AG04449 (cell line): ENCODE measurements at regions not wholly inside any gene's neighbourhood (a gene's known extent, or its start where the extent isn't known, plus 50 kb on each side); places are given as distances from the start of the nearest gene placed in this dataset.
"Not testable (repeated sequence)": the region's sequence is repeated elsewhere in the genome, so short reads cannot be mapped to it uniquely, and the experiment has no call there.

Experiments used
- CTCF ChIA-PET: fragments of 350-600 bp; formaldehyde crosslinking; extraction: SDS; loops from one replicate; lab custom pipeline; 2021; ENCODE audit warnings: antibody characterized with exemption; lab: Yijun Ruan, JAX
- POLR2A ChIA-PET: fragments of 400-600, 350-600 bp; formaldehyde crosslinking; extraction: SDS; loops from one replicate; lab custom pipeline; 2020; ENCODE audit warnings: antibody characterized with exemption, inconsistent platforms; lab: Yijun Ruan, JAX
- DNase-seq: peaks from one replicate; pipeline ENCODE4 v3.0.0-alpha.2; 2010; ENCODE audit warnings: low read depth, low spot score
- H3K4me3 ChIP-seq: 2 replicates; pipeline ENCODE4 v1.5.1; 2011; ENCODE audit warnings: low read depth, mild to moderate bottlenecking, control low read depth, low read length
- CTCF ChIP-seq: IDR thresholded peaks from one replicate; pipeline ENCODE4 v1.5.1; 2011; ENCODE audit warnings: mild to moderate bottlenecking, moderate library complexity, low read length, control low read depth, inconsistent platforms; ENCODE audit not compliant: insufficient read depth; ENCODE audit errors: missing control alignments

DNA sequence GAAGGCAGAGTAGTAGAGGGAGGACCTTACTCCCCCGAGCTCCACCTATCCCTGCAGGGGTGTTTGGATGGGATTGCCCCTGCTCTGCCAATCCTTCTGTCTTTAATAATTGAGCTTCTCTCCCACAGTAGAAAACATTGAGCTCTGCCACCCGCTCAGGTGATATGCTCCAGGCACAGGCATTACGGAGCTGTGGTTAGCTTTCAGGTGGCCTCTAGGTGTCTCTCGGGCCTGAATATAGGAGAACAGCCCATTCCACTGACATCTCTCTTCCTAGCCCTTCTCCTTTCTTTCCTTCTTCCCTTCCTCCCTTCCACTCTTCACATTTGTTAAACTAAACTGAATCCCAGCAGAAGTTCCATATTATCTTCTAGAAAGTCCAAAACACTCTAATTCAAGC lies 203.4 kb downstream of the SYK start:
- ChIA-PET CTCF (interaction anchor here (1.1 to 1.2 kb wide), 2 partner anchors 8 to 16 kb away, joined by 3 to 4 read pairs; no protein-coding TSS in a partner anchor), POLR2A (no interaction called here)
- no peak for TF ChIP-seq CTCF
- no peak overlapping the region for H3K4me3 ChIP-seq
- no peak for DNase-seq

- no peak for DNase-seq
- CTCF ChIA-PET: no interaction called here
- no peak overlapping the region for H3K4me3 ChIP-seq
- POLR2A ChIA-PET: no interaction called here
- TF ChIP-seq CTCF: no peak
Observed at GRCh38 chr9:91006046-91006445, 204.4 kb downstream of the SYK start.

DNA sequence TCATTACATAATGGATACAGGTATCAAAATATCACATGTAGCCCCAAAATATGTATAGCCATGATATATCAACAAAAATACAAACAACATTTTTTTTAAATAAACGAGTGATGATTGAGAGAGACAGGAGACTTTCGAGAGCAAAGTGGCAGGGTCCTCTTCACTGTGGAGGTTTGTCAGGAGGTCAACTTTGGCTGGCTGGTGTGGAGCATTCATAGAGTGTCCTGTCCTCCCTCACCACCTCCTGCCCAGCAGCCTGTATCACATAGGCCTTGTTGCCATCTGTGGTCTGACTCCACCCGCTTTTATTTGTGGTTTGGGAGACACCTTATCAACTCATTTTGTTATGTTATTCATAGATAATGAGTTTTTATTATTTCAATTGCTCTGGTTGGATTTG lies 206.9 kb downstream of the SYK start:
- no peak for DNase-seq
- no peak overlapping the region for H3K4me3 ChIP-seq
- CTCF ChIA-PET: no interaction called here
- no peak for TF ChIP-seq CTCF
- POLR2A ChIA-PET: no interaction called here

GRCh38 chr9:91011891-91012290 lies 210.3 kb downstream of the SYK start:
- no peak overlapping the region for H3K4me3 ChIP-seq
- CTCF ChIA-PET: interaction anchor here (0.9 kb wide), 1 partner anchor 25 kb away, joined by 3 read pairs; no protein-coding TSS in a partner anchor
- DNase-seq: no peak

DNA sequence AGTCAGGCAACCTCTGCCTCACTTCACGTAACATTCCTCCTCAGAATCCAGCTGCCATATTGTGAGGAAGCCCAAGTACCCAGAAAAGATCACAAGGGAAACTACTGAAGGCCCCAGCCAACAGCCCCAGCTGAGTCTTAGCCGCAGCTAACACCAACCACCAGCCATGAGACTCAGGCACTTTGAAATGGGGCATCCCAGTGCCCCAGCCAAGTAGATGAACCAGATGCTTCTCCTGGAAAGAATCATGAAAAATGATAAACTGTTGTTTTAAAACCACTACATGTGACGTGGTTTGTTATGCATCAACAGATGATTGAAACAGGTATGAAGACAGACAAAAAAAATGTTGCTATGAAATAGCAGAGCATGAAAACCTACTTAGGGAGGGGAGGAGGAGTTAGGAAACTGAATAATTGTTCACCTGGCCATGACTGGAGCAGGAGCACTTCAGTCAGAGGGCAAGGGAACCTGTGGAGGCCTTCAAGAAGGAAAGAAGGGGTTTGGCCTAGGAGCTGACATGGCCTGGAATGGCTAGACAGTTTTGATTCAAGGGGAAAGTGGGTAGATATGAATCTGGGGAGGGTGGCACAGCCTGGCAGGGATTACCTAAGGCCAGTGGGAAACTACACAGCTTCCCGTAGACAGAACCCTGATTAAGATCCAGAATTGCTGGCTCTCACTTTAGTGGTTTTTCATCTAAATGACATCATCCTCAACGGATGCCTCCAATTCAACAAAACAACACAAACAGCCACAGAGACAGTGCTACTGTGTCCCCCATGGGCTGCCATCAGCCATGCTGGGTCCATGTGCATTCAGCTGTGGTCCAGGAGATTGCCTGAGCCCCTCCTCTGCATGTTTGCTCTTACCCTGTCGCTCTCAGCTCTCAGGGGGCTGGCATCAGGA lies 211.6 kb downstream of the SYK start:
- ChIA-PET CTCF (interaction anchor here (1.1 kb wide), 1 partner anchor 9 kb away, joined by 4 read pairs; no protein-coding TSS in a partner anchor), POLR2A (no interaction called here)
- no peak overlapping the region for H3K4me3 ChIP-seq
- no peak for DNase-seq
- no peak for TF ChIP-seq CTCF

More at GRCh38 chr9:91011891-91012290, 210.3 kb downstream of the SYK start:
- no peak for TF ChIP-seq CTCF
- POLR2A ChIA-PET: no interaction called here

DNA sequence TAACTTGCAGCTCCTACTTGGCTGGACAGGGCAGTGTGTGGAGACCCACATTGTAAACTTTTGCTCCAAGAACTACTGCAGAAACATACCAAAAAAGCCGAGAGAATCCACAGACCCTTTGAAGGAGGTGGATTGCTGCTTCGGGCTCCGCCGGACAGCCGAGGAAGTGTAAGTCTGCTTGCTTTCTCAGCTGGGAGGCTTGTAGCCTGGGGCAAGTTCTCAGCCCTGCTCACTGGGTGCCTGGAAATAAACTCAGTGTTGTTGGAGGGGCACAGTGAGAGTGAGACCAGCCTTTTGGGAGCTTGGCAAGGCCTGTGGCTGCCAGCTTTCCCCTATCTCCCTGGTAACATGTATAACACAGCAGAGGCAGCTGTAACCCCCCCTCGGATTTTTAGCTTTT lies 215.6 kb downstream of the SYK start:
- no peak for DNase-seq
- no peak for TF ChIP-seq CTCF
- H3K4me3 ChIP-seq: no peak overlapping the region
- POLR2A ChIA-PET: no interaction called here
- CTCF ChIA-PET: interaction anchor here (1.5 to 1.9 kb wide), 2 partner anchors 16 to 102 kb away, joined by 3 to 9 read pairs; no protein-coding TSS in a partner anchor

- CTCF ChIA-PET, H3K4me3 ChIP-seq, POLR2A ChIA-PET, DNase-seq: not testable (repeated sequence)
Observed at GRCh38 chr9:91019871-91020270, 218.3 kb downstream of the SYK start.

DNA sequence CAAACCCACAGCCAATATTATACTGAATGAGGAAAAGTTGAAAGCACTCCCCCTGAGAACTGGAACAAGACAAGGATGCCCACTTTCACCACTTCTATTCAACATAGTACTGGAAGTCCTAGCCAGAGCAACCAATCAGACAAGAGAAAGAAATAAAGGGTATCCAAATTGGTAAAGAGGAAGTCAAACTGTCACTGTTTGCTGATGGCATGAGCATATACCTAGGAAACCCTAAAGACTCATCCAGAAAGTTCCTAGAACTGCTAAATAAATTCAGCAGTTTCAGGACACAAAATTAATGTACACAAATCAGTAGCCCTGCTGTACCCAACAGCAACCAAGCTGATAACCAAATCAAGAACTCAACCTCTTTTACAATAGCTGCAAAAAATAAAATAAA lies 220.0 kb downstream of the SYK start:
- POLR2A ChIA-PET, H3K4me3 ChIP-seq, DNase-seq: not testable (repeated sequence)
- CTCF ChIA-PET: interaction anchor here (0.6 kb wide), 1 partner anchor 12 kb away, joined by 3 read pairs; no protein-coding TSS in a partner anchor
